Activated T-cell treated with anti-CD3 and anti-CD28 coated beads, Interleukin-2, amount 50 U/mL, for 24 hours (primary cell): ENCODE measurements at regions not wholly inside any gene's neighbourhood (a gene's known extent, or its start where the extent isn't known, plus 50 kb on each side); places are given as distances from the start of the nearest gene placed in this dataset.

Source experiments
- DNase-seq: peaks from one replicate; pipeline ENCODE4 v3.0.0-alpha.2; 2020
- H3K27ac Mint-ChIP-seq: 2 replicates; pipeline ENCODE4 v1.8.0; 2020; ENCODE audit warnings: mild to moderate bottlenecking, mixed read lengths
- H3K27me3 Mint-ChIP-seq: 2 replicates; pipeline ENCODE4 v1.8.0; 2020; ENCODE audit warnings: mixed read lengths
- H3K36me3 Mint-ChIP-seq: 2 replicates; pipeline ENCODE4 v1.8.0; 2020; ENCODE audit warnings: low read depth, mixed read lengths
- H3K4me1 Mint-ChIP-seq: 2 replicates; pipeline ENCODE4 v1.8.0; 2020; ENCODE audit warnings: low read depth, mixed read lengths
- H3K4me3 Mint-ChIP-seq: 2 replicates; pipeline ENCODE4 v1.8.0; 2020; ENCODE audit warnings: mild to moderate bottlenecking, moderate library complexity, mixed read lengths
- H3K9me3 Mint-ChIP-seq: 2 replicates; pipeline ENCODE4 v1.8.0; 2020; ENCODE audit warnings: mixed read lengths

DNA sequence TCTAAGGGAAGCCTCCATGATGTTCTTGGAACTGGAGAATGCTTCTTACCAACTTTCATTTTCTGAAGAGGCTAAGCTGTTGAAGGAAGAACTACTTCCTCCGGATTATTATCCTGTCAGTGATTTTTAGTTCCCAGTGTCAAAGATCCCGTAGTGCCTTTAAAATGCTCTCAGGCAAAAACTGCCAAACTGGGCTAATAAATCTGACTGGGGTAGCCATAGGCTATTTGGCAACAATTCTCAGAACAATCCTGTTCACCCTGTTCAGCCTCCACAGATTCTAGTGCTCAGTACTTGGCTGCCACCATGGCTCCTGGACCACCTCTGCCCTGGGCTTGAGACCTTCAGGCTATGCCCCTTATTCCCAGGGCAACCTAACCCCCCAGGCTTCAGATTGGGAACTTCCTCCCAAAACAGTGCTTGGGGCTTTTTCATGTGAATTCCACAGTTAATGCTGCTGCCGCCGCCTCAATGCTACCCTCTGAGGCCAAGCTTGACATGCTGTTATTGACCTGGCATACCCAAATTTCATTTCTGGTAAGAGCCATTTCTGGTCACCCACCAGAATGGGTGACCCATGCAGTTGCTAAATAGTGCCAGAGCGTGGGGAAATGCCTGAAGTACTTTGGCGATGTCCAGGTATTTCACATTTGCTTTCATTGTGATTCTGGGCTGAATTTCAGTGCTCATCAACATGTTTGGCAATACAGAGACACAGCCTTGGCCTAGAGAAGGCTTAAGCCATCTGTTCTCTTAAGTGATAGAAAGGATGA, 110.0 kb upstream of the ARHGAP5 start:
- no peak overlapping the region for H3K27ac Mint-ChIP-seq
- no peak for DNase-seq
- no peaks in the 10 kb centered on the region for H3K36me3 Mint-ChIP-seq
- peaks cover 5% of the 10 kb centered on the region for H3K4me1 Mint-ChIP-seq
- no peak overlapping the region for H3K4me3 Mint-ChIP-seq
- H3K27me3 Mint-ChIP-seq: peaks cover 8% of the 10 kb centered on the region
- peaks cover 5% of the 10 kb centered on the region for H3K9me3 Mint-ChIP-seq

DNA sequence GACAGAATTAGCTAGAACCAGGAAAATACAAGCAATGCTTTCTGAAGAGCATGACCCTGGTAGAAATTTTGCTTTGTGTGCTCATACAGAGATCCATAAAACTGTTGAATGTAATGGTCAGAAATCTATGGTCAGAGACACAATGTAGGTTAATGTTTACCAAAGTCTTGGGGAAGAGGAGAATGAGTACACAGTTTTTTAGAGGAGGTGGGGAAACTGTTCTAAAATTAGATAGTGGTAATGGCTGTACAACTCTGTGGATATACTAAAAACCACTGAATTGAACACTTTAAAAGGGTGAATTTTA, 109.5 kb upstream of the ARHGAP5 start:
- DNase-seq: no peak
- Mint-ChIP-seq H3K4me1 (peaks cover 5% of the 10 kb centered on the region), H3K27me3 (peaks cover 5% of the 10 kb centered on the region), H3K36me3 (no peaks in the 10 kb centered on the region), H3K4me3 (no peak overlapping the region), H3K9me3 (peaks cover 5% of the 10 kb centered on the region), H3K27ac (no peak overlapping the region)

DNA sequence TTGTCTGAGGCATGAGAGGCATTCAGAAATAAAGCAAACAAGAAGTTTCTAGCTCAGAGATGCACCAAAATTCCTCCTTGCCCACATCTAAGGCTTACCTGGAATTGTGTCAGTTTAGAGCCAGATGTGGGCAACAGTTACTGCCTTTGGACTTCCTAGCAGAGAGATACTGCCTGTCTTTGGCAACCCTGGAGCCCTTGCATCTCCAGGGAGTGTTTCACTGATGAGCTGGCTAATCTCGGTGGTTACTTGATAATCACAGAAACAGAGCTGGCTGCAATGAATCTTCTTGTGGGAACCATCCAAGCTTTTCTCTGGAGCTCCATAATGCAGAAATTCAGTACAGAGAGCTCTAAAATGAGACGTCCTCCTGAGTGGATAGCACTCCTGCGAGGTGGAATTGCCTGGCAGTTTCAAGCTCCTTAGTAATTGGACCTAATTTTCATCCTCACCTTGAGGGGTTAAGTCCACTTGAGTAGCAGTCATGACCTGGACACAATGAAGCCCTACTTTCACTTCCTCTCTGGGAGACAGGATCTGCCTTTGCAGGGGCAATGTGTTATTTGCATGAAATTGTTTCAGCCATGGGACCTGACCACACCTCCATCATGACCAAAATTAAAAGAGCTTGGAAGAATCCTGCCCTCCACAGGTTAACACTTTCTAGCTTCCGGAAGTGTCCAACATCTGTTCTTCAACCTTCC, 108.8 kb upstream of the ARHGAP5 start:
- H3K4me1 Mint-ChIP-seq: peaks cover 5% of the 10 kb centered on the region
- no peak overlapping the region for H3K4me3 Mint-ChIP-seq
- no peaks in the 10 kb centered on the region for H3K27me3 Mint-ChIP-seq
- no peaks in the 10 kb centered on the region for H3K36me3 Mint-ChIP-seq
- peaks cover 5% of the 10 kb centered on the region for H3K9me3 Mint-ChIP-seq
- no peak overlapping the region for H3K27ac Mint-ChIP-seq
- DNase-seq: no peak

DNA sequence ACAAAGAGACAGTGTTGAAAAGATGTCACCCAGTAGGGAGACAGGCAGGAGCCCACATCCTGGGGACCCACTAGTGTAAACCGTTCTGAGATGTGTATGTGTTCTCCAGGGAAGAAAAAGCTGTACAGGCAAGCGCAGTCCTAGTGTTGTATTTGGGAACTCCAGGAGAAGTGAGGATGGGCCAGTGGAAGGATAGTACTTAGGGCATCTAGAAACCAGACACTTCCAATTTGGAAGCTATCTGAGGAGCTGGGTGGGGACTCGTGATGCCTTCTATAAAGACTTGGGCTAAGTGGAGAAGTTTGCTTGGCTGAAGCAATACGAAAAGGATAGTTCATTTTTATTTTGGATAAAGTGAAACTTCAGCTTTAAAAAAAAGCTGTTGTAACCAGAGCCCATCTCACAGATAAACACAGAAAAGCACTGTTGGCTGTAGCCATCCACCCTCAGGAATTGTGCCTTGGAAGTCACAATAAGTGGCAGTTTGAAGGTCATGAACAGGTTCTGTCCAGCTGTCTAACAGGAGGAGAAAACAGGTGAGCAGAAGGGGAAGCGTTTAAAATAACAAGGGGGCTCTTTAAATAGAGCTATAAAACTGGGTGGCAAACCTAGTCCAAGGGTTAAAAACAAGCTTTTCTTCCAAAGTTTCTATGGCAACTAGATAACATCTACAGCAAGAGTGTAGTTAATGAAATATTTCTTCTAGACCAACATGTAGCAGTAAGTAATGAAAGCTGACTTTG, 108.0 kb upstream of the ARHGAP5 start:
- Mint-ChIP-seq H3K27me3 (no peaks in the 10 kb centered on the region), H3K36me3 (no peaks in the 10 kb centered on the region), H3K27ac (no peak overlapping the region), H3K9me3 (peaks cover 5% of the 10 kb centered on the region), H3K4me3 (no peak overlapping the region), H3K4me1 (peaks cover 5% of the 10 kb centered on the region)
- no peak for DNase-seq

DNA sequence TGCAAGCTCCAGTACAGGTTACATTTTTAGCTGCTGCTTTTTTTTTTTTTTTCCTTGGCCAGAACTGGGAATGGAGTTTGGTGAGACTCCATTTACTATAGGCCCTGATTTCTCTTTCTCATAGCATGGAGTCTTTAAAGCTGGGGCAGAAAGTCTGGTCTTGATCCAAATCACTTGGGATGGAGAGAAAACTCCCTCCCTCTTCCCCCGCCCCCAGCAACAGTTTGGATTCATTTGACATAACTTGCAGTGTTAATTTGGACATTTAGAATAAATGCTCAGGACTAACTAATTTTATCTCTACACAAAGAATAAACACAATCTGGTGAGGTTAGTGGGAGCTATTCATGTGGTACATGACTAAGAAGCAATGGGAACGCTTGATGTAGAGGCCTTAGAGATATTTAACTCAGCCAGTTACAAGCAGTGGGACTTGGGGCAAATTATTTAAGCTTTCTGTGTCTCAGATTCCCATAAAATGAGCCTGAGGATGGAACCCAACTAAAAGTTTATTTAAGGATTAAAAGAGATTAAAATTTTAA, 107.3 kb upstream of the ARHGAP5 start:
- no peak for DNase-seq
- Mint-ChIP-seq H3K4me3 (no peak overlapping the region), H3K27ac (no peak overlapping the region), H3K4me1 (peaks cover 5% of the 10 kb centered on the region), H3K36me3 (no peaks in the 10 kb centered on the region), H3K9me3 (peaks cover 5% of the 10 kb centered on the region), H3K27me3 (no peaks in the 10 kb centered on the region)

DNA sequence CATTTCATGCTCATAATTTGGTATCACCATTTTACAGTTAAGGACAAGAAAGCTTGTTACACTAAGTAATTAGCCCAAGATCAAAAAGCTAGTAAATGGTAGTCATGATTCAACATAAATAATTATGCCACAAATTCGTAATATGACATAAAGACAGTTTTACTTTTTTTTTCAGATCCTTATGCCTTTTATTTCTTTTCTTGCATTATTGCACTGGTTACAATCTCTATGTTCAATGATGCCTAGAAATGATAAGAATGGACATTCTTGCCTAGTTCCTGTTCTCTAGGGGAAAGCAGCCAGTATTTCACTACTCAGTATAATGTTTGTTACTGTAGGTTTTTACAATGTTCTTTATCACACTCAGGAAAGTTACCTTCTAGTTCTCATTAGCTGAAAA, 106.4 kb upstream of the ARHGAP5 start:
- peaks cover 5% of the 10 kb centered on the region for H3K9me3 Mint-ChIP-seq
- no peaks in the 10 kb centered on the region for H3K27me3 Mint-ChIP-seq
- H3K4me3 Mint-ChIP-seq: no peak overlapping the region
- DNase-seq: no peak
- no peak overlapping the region for H3K27ac Mint-ChIP-seq
- H3K4me1 Mint-ChIP-seq: peaks cover 5% of the 10 kb centered on the region
- H3K36me3 Mint-ChIP-seq: no peaks in the 10 kb centered on the region

DNA sequence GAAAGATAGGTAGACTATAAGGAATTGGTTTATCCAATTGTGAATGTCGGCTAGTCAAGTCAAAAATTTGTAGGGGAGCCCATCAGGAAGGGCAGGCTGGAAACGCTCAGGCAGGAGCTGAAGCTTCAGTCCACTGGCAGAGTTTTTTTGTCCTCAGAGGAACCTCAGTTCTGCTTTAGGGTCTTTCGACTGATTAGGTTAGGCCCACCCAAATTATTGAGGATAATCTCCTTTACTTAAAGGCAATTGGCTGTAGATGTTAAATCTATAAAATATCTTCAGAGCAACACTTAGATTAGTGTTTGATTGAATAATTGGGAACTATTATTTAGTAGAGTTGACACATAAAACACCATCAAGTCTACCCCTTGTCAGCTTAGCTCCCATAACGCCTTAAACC, 105.5 kb upstream of the ARHGAP5 start:
- no peaks in the 10 kb centered on the region for H3K27me3 Mint-ChIP-seq
- no peak overlapping the region for H3K27ac Mint-ChIP-seq
- peaks cover 1% of the 10 kb centered on the region for H3K4me1 Mint-ChIP-seq
- H3K9me3 Mint-ChIP-seq: peaks cover 5% of the 10 kb centered on the region
- H3K4me3 Mint-ChIP-seq: no peak overlapping the region
- no peaks in the 10 kb centered on the region for H3K36me3 Mint-ChIP-seq
- no peak for DNase-seq

DNA sequence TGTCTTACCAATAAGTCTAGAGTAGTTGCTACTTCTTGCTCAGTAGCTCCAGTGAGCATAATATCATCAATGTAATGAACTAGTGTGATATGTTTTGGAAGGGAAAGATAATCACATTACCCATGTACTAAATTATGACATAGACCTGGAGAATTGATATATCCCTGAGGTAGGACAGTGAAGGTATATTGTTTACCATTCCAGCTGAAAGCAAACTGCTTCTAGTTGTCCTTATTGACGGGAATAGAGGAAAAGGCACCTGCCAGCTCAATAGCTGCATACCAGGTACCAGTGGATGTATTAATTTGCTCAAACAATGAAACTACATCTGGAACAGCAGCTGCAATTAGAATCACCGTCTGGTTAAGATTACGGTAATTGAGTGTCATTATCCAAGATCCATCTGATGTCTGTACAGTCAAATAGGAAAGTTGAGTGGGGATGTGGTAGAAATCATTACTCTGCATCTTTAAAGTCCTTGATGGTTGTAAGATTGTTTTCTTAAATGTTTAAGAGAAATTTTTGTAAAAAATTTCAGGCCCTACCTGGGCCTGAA, 100.0 kb upstream of the ARHGAP5 start:
- H3K27ac Mint-ChIP-seq: no peak overlapping the region
- H3K4me1 Mint-ChIP-seq: no peaks in the 10 kb centered on the region

DNA sequence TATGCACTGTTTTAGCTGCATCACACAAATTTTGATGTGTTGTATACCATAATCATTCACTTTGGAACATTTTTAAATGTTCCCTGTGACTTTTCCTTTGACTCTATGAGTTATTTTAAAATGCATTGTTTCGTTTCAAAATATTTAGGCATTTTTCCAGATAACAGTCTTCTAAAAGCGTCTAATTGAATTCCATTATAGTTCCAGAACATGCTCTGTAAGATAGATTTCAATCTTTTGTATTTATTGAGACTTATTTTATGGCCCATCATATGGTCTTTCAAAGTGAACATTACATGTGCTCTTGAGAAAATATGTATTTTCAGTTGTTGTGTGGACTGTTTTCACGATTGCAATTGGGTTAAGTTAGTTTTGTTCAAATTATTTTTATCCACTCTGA, 98.7 kb upstream of the ARHGAP5 start:
- Mint-ChIP-seq H3K4me1 (no peaks in the 10 kb centered on the region), H3K9me3 (peaks cover 7% of the 10 kb centered on the region), H3K27me3 (no peaks in the 10 kb centered on the region), H3K4me3 (no peak overlapping the region), H3K27ac (no peak overlapping the region), H3K36me3 (no peaks in the 10 kb centered on the region)
- DNase-seq: no peak

More for the DNA sequence above, 100.0 kb upstream of the ARHGAP5 start:
- Mint-ChIP-seq H3K27me3 (no peaks in the 10 kb centered on the region), H3K36me3 (no peaks in the 10 kb centered on the region), H3K4me3 (no peak overlapping the region), H3K9me3 (peaks cover 2% of the 10 kb centered on the region)
- DNase-seq: no peak

DNA sequence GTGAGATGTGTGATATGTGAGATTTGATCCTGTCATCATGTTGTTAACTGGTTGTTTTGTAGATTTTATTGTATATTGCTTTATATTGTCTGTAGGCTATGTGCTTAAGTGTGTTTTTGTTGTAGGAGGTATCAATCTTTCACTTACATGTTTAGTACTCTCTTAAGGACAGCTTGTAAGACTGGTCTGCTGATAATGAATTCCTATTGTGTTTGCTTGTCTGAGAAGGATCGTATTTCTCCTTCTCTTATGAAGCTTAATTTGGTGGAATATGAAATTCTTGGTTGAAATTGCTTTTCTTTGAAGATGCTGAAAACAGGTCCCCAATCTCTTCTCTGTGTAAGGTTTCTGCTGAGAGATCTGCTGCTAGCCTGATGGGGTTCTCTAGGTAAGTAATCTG, 94.5 kb upstream of the ARHGAP5 start:
- H3K27me3 Mint-ChIP-seq: no peaks in the 10 kb centered on the region
- no peak for DNase-seq
- H3K36me3 Mint-ChIP-seq: no peaks in the 10 kb centered on the region
- H3K4me1 Mint-ChIP-seq: no peaks in the 10 kb centered on the region
- no peak overlapping the region for H3K27ac Mint-ChIP-seq
- no peak overlapping the region for H3K4me3 Mint-ChIP-seq
- H3K9me3 Mint-ChIP-seq: peaks cover 10% of the 10 kb centered on the region

DNA sequence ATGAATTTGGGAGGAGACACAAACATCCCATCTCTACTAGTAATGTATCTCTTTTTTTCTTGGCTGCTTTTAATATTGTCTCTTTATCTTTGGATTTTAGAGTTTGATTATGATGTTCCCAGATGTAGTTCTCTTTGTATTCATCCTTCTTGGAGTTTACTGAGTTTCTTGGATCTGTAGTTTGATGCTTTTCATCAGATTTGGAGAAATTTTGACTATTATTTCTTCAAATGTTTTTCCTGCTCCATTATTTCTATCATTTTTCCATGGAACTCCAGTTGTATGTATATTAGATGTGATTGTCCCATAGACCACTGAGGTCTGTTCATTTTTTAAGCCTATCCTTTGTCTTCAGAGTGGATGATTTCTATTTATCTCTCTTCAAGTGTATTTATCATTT, 90.7 kb upstream of the ARHGAP5 start:
- no peak for DNase-seq
- peaks cover 2% of the 10 kb centered on the region for H3K27me3 Mint-ChIP-seq
- H3K27ac Mint-ChIP-seq: no peak overlapping the region
- H3K36me3 Mint-ChIP-seq: no peaks in the 10 kb centered on the region
- H3K9me3 Mint-ChIP-seq: peaks cover 8% of the 10 kb centered on the region
- no peaks in the 10 kb centered on the region for H3K4me1 Mint-ChIP-seq
- no peak overlapping the region for H3K4me3 Mint-ChIP-seq

DNA sequence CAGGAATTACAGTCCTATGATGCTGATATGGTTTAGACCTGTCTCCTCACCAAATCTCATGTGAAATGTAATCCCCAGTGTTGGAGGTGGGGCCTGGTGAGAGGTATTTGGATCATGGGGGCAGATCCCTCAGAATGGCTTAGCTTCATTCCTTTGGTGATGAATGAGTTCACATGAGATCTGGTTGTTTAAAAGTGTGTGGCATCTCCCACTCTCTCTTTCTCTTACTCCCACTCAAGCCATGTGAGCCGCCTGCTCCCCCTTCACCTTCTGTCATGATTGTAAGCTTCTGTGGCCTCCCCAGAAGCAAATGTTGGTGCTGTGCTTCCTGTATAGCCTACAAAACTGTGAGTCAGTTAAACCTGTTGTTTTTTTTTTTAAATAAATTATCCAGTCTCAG, 89.4 kb upstream of the ARHGAP5 start:
- peaks cover 2% of the 10 kb centered on the region for H3K27me3 Mint-ChIP-seq
- H3K4me1 Mint-ChIP-seq: no peaks in the 10 kb centered on the region
- no peak for DNase-seq
- H3K36me3 Mint-ChIP-seq: no peaks in the 10 kb centered on the region
- H3K4me3 Mint-ChIP-seq: no peak overlapping the region
- peaks cover 6% of the 10 kb centered on the region for H3K9me3 Mint-ChIP-seq
- H3K27ac Mint-ChIP-seq: no peak overlapping the region

DNA sequence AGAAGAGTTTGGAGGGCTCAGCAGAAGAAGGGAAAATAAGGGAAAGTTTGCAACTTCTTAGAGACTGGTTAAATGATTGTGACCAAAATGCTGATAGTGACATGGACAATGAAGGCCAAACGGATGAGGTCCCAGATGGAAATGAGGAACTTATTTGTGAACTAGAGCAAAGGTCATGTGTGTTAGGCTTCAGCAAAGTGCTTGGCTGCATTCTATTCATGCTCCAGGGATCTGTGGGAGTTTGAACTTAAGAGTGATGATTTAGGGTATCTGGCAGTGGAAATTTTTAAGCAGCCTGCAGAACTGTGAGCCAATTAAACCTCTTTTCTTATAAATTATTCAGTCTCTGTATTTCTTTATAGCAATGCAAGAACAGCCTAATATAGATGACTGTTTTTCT, 88.9 kb upstream of the ARHGAP5 start:
- DNase-seq: no peak
- Mint-ChIP-seq H3K9me3 (peaks cover 2% of the 10 kb centered on the region), H3K4me1 (no peaks in the 10 kb centered on the region), H3K27ac (no peak overlapping the region), H3K4me3 (no peak overlapping the region), H3K36me3 (no peaks in the 10 kb centered on the region), H3K27me3 (peaks cover 2% of the 10 kb centered on the region)

DNA sequence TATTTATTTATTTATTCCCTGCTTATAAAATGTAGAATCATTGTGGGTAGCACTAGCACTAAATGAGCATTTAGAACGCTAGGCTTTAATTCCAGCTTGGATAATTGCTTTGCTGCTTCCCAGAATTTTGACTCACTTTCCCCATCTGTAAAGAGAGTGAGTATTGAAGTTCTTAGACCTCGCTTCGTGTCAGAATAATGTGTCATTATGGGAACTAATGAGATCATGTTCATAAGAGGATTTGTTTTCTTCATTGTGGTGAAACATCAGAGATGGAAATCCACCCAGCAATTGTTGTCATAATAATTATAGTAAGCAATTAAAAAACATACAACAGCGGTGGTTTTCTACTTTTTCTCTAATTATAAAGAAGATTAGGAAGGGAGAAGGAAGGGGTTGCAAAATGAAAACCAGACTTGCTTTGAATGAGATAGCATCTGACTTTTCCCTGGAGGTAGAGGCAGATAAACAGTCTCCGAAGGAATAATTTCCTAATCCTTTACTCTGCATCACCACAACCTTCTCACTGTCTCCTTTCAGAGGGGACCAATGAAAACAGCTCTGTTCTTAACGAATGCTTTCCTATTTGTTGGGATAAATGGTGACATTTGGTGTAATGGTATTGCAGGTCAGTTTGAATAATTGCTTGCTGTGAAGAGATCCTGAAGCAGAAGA, 86.8 kb upstream of the ARHGAP5 start:
- Mint-ChIP-seq H3K27me3 (peaks cover 2% of the 10 kb centered on the region), H3K27ac (no peak overlapping the region), H3K36me3 (no peaks in the 10 kb centered on the region), H3K4me1 (no peaks in the 10 kb centered on the region), H3K9me3 (peaks cover 2% of the 10 kb centered on the region), H3K4me3 (no peak overlapping the region)
- DNase-seq: no peak
